Neural cell (in vitro differentiated cells): ENCODE measurements at regions not wholly inside any gene's neighbourhood (a gene's known extent, or its start where the extent isn't known, plus 50 kb on each side); places are given as distances from the start of the nearest gene placed in this dataset.

Experiments used
- EP300 ChIP-seq: fragments of 450-650 bp; conservative IDR thresholded peaks from 2 replicates; pipeline ENCODE4 v1.6.1; 2014; ENCODE audit warnings: antibody characterized with exemption, mild to moderate bottlenecking, moderate library complexity; ENCODE audit not compliant: poor library complexity, severe bottlenecking
- TF ChIP-seq, protein P1 (sequence below): fragments of 450-650 bp; IDR thresholded peaks from 2 replicates; pipeline ENCODE4 v1.5.1; 2014; ENCODE audit warnings: antibody characterized with exemption, mild to moderate bottlenecking, moderate library complexity; ENCODE audit not compliant: poor library complexity, severe bottlenecking

DNA sequence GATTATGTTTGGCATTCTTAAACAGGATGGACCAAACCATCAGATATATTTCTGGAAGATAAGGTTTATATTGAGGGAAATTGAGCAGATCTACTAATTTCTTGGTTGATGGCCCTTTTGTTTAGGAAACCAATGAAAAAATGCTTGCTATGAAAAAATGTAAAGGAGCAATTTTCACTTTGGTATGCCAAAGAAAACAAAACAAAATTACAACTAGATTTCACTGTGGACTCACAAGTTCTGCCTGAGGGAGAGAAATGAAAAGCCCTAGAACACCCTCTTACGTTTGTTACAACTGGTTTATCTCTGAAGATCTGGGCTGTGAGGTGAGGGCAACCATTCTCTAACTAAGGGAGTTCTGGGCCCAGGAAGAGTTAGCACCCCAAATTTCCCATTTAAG, 122.5 kb upstream of the IL15 start:
- TF ChIP-seq, protein P1, sequence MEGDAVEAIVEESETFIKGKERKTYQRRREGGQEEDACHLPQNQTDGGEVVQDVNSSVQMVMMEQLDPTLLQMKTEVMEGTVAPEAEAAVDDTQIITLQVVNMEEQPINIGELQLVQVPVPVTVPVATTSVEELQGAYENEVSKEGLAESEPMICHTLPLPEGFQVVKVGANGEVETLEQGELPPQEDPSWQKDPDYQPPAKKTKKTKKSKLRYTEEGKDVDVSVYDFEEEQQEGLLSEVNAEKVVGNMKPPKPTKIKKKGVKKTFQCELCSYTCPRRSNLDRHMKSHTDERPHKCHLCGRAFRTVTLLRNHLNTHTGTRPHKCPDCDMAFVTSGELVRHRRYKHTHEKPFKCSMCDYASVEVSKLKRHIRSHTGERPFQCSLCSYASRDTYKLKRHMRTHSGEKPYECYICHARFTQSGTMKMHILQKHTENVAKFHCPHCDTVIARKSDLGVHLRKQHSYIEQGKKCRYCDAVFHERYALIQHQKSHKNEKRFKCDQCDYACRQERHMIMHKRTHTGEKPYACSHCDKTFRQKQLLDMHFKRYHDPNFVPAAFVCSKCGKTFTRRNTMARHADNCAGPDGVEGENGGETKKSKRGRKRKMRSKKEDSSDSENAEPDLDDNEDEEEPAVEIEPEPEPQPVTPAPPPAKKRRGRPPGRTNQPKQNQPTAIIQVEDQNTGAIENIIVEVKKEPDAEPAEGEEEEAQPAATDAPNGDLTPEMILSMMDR: no peak
- no peak for TF ChIP-seq EP300
